Jurkat, Clone E6-1 (cell line): ENCODE measurements at regions not wholly inside any gene's neighbourhood (a gene's known extent, or its start where the extent isn't known, plus 50 kb on each side); places are given as distances from the start of the nearest gene placed in this dataset.

Experiments
- DNase-seq: peaks from one replicate; pipeline ENCODE4 v3.0.0-alpha.2; 2011; ENCODE audit warnings: low read depth, low spot score
- H3K4me3 ChIP-seq: 2 replicates; pipeline ENCODE4 v1.5.1; 2011; ENCODE audit warnings: mild to moderate bottlenecking, low read length, control low read depth, moderate library complexity

- DNase-seq, result no peak
- no peak overlapping the region for H3K4me3 ChIP-seq
Observed at GRCh38 chr15:29470311-29470710, 200.7 kb upstream of the NSMCE3 start.

- H3K4me3 ChIP-seq, result no peak overlapping the region
- no peak for DNase-seq
Observed at GRCh38 chr15:29468899-29469298, 199.3 kb upstream of the NSMCE3 start.

GRCh38 chr15:29467091-29467490, 197.5 kb upstream of the NSMCE3 start:
- no peak overlapping the region for H3K4me3 ChIP-seq
- DNase-seq, result no peak

- H3K4me3 ChIP-seq, result no peak overlapping the region
- DNase-seq, result no peak
Observed at GRCh38 chr15:29466292-29466691, 196.7 kb upstream of the NSMCE3 start.

- DNase-seq, result no peak
- no peak overlapping the region for H3K4me3 ChIP-seq
Observed at GRCh38 chr15:29465816-29466215, 196.2 kb upstream of the NSMCE3 start.

- no peak for DNase-seq
Observed at GRCh38 chr15:29465196-29465595, 195.6 kb upstream of the NSMCE3 start.

GRCh38 chr15:29461877-29462276, 192.3 kb upstream of the NSMCE3 start:
- no peak for DNase-seq
- no peak overlapping the region for H3K4me3 ChIP-seq

More at GRCh38 chr15:29465196-29465595, 195.6 kb upstream of the NSMCE3 start:
- no peak overlapping the region for H3K4me3 ChIP-seq

- no peak overlapping the region for H3K4me3 ChIP-seq
- no peak for DNase-seq
Observed at GRCh38 chr15:29458361-29458760, 188.7 kb upstream of the NSMCE3 start.

GRCh38 chr15:29457729-29458128, 188.1 kb upstream of the NSMCE3 start:
- H3K4me3 ChIP-seq, result no peak overlapping the region
- no peak for DNase-seq

- H3K4me3 ChIP-seq, result no peak overlapping the region
- no peak for DNase-seq
Observed at GRCh38 chr15:29456964-29457363, 187.3 kb upstream of the NSMCE3 start.

- no peak for DNase-seq
Observed at GRCh38 chr15:29456255-29456654, 186.6 kb upstream of the NSMCE3 start.

GRCh38 chr15:29455530-29455929, 185.9 kb upstream of the NSMCE3 start:
- H3K4me3 ChIP-seq, result no peak overlapping the region
- DNase-seq, result no peak

More at GRCh38 chr15:29456255-29456654, 186.6 kb upstream of the NSMCE3 start:
- no peak overlapping the region for H3K4me3 ChIP-seq

- no peak for DNase-seq
- no peak overlapping the region for H3K4me3 ChIP-seq
Observed at GRCh38 chr15:29455055-29455454, 185.4 kb upstream of the NSMCE3 start.

- no peak for DNase-seq
- H3K4me3 ChIP-seq, result no peak overlapping the region
Observed at GRCh38 chr15:29454506-29454905, 184.9 kb upstream of the NSMCE3 start.

- DNase-seq, result no peak
- H3K4me3 ChIP-seq, result no peak overlapping the region
Observed at GRCh38 chr15:29452881-29453731, 183.5 kb upstream of the NSMCE3 start.

- DNase-seq, result no peak
Observed at GRCh38 chr15:29451201-29451781, 181.7 kb upstream of the NSMCE3 start.

GRCh38 chr15:29449136-29449535, 179.5 kb upstream of the NSMCE3 start:
- H3K4me3 ChIP-seq, result no peak overlapping the region

More at GRCh38 chr15:29451201-29451781, 181.7 kb upstream of the NSMCE3 start:
- no peak overlapping the region for H3K4me3 ChIP-seq

GRCh38 chr15:29448320-29448719, 178.7 kb upstream of the NSMCE3 start:
- DNase-seq, result no peak
- H3K4me3 ChIP-seq, result no peak overlapping the region

More at GRCh38 chr15:29449136-29449535, 179.5 kb upstream of the NSMCE3 start:
- peak; percentile 14 for DNase-seq

GRCh38 chr15:29446480-29446879, 176.9 kb upstream of the NSMCE3 start:
- DNase-seq, result no peak
- H3K4me3 ChIP-seq, result no peak overlapping the region

GRCh38 chr15:29442532-29442931, 172.9 kb upstream of the NSMCE3 start:
- DNase-seq, result no peak
- no peak overlapping the region for H3K4me3 ChIP-seq

GRCh38 chr15:29440541-29440940, 170.9 kb upstream of the NSMCE3 start:
- DNase-seq, result no peak
- H3K4me3 ChIP-seq, result no peak overlapping the region
